ENCODE measurements at regions not wholly inside any gene's neighbourhood (a gene's known extent, or its start where the extent isn't known, plus 50 kb on each side); places are given as distances from the start of the nearest gene placed in this dataset.
"Not testable (repeated sequence)": the region's sequence is repeated elsewhere in the genome, so short reads cannot be mapped to it uniquely, and the experiment has no call there.

GRCh38 chr11:71383461-71383860, 64.7 kb downstream of the DHCR7 start:
- DNase-seq: no peak

- no peak for DNase-seq
These were observed 66.2 kb downstream of the DHCR7 start for GRCh38 chr11:71381781-71382505.

GRCh38 chr11:71379701-71380100, 68.5 kb downstream of the DHCR7 start:
- DNase-seq: no peak

GRCh38 chr11:71373791-71374454, 74.3 kb downstream of the DHCR7 start:
- DNase-seq: no peak

GRCh38 chr11:71372693-71373657, 75.2 kb downstream of the DHCR7 start:
- peak; percentile 41 for DNase-seq

GRCh38 chr11:71371674-71372069, 76.5 kb downstream of the DHCR7 start:
- no peak for DNase-seq

GRCh38 chr11:71370895-71371673, 77.1 kb downstream of the DHCR7 start:
- DNase-seq: no peak

- no peak for DNase-seq
These were observed 78.0 kb downstream of the DHCR7 start for GRCh38 chr11:71370020-71370747.

- no peak for DNase-seq
These were observed 78.8 kb downstream of the DHCR7 start for GRCh38 chr11:71369411-71369810.

- DNase-seq: no peak
These were observed 79.2 kb downstream of the DHCR7 start for GRCh38 chr11:71368966-71369365.

- DNase-seq: no peak
These were observed 80.4 kb downstream of the DHCR7 start for GRCh38 chr11:71367756-71368155.

GRCh38 chr11:71367276-71367675, 80.9 kb downstream of the DHCR7 start:
- DNase-seq: not testable (repeated sequence)

GRCh38 chr11:71366076-71366475, 82.1 kb downstream of the DHCR7 start:
- DNase-seq: no peak

GRCh38 chr11:71365626-71366025, 82.6 kb downstream of the DHCR7 start:
- no peak for DNase-seq

- no peak for DNase-seq
These were observed 83.4 kb downstream of the DHCR7 start for GRCh38 chr11:71364806-71365205.

GRCh38 chr11:71364176-71364671, 84.0 kb downstream of the DHCR7 start:
- peak; percentile 48 for DNase-seq

- DNase-seq: no peak
These were observed 84.5 kb downstream of the DHCR7 start for GRCh38 chr11:71363721-71364120.

- DNase-seq: no peak
These were observed 89.1 kb downstream of the DHCR7 start for GRCh38 chr11:71358963-71359567.

- no peak for DNase-seq
These were observed 90.0 kb downstream of the DHCR7 start for GRCh38 chr11:71358122-71358728.

- no peak for DNase-seq
These were observed 90.8 kb downstream of the DHCR7 start for GRCh38 chr11:71357414-71357813.

GRCh38 chr11:71356904-71357303, 91.3 kb downstream of the DHCR7 start:
- no peak for DNase-seq

All from eye (tissue), 1 donor.